Ishikawa (cell line): ENCODE measurements at regions not wholly inside any gene's neighbourhood (a gene's known extent, or its start where the extent isn't known, plus 50 kb on each side); places are given as distances from the start of the nearest gene placed in this dataset.

Experiments used
- CEBPB ChIP-seq: IDR thresholded peaks from 2 replicates; pipeline ENCODE4 v1.6.1; 2012
- CREB1 ChIP-seq: IDR thresholded peaks from 2 replicates; pipeline ENCODE4 v1.6.1; 2012; ENCODE audit warnings: low read depth
- EGR1 ChIP-seq: IDR thresholded peaks from 2 replicates; pipeline ENCODE4 v1.6.1; 2012
- EP300 ChIP-seq: IDR thresholded peaks from 2 replicates; pipeline ENCODE4 v1.6.1; 2012; ENCODE audit warnings: borderline replicate concordance
- FOXM1 ChIP-seq: IDR thresholded peaks from 2 replicates; pipeline ENCODE4 v1.6.1; 2012; ENCODE audit warnings: low read depth, borderline replicate concordance
- NFIC ChIP-seq: IDR thresholded peaks from 2 replicates; pipeline ENCODE4 v1.6.1; 2012
- RAD21 ChIP-seq: IDR thresholded peaks from 2 replicates; pipeline ENCODE4 v1.6.1; 2012; ENCODE audit warnings: low read depth
- TAF1 ChIP-seq: IDR thresholded peaks from 2 replicates; pipeline ENCODE4 v1.6.1; 2012; ENCODE audit warnings: low read depth, mild to moderate bottlenecking
- TCF12 ChIP-seq: IDR thresholded peaks from 2 replicates; pipeline ENCODE4 v1.6.1; 2012; ENCODE audit warnings: low read depth
- TEAD4 ChIP-seq: IDR thresholded peaks from 2 replicates; pipeline ENCODE4 v1.6.1; 2012
- YY1 ChIP-seq: IDR thresholded peaks from 2 replicates; pipeline ENCODE4 v1.6.1; 2012; ENCODE audit warnings: low read depth
- ZBTB7A ChIP-seq: IDR thresholded peaks from 2 replicates; pipeline ENCODE4 v1.6.1; 2012; ENCODE audit warnings: low read depth
- TF ChIP-seq, protein P1 (sequence below): IDR thresholded peaks from 2 replicates; pipeline ENCODE4 v1.6.1; 2012; ENCODE audit warnings: low read depth, mild to moderate bottlenecking
- TF ChIP-seq, protein P2 (sequence below): IDR thresholded peaks from 2 replicates; pipeline ENCODE4 v1.6.1; 2012
- TF ChIP-seq, protein P3 (sequence below): IDR thresholded peaks from 2 replicates; pipeline ENCODE4 v1.6.1; 2012

DNA sequence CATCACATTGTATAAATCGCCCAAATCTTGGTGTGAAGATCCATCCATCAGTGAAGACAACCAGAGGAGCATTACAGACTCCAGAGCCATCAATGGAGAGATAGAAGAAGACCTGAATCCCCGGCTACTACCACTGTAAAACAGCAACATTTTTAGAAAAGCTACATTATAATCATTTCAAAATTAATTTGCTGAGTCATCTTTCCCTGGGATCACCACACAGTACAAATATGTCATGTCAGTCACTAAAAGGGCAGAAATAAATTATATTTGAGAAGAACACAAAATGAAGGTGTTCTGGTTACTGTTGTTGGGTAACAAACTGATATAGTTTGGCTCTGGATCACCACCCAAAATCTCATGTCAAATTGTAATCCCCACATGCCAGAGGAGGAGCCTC is 218.5 kb upstream of the STT3B start:
- TF ChIP-seq, protein P1, sequence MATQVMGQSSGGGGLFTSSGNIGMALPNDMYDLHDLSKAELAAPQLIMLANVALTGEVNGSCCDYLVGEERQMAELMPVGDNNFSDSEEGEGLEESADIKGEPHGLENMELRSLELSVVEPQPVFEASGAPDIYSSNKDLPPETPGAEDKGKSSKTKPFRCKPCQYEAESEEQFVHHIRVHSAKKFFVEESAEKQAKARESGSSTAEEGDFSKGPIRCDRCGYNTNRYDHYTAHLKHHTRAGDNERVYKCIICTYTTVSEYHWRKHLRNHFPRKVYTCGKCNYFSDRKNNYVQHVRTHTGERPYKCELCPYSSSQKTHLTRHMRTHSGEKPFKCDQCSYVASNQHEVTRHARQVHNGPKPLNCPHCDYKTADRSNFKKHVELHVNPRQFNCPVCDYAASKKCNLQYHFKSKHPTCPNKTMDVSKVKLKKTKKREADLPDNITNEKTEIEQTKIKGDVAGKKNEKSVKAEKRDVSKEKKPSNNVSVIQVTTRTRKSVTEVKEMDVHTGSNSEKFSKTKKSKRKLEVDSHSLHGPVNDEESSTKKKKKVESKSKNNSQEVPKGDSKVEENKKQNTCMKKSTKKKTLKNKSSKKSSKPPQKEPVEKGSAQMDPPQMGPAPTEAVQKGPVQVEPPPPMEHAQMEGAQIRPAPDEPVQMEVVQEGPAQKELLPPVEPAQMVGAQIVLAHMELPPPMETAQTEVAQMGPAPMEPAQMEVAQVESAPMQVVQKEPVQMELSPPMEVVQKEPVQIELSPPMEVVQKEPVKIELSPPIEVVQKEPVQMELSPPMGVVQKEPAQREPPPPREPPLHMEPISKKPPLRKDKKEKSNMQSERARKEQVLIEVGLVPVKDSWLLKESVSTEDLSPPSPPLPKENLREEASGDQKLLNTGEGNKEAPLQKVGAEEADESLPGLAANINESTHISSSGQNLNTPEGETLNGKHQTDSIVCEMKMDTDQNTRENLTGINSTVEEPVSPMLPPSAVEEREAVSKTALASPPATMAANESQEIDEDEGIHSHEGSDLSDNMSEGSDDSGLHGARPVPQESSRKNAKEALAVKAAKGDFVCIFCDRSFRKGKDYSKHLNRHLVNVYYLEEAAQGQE = no peak
- TF ChIP-seq ZBTB7A (no peak), RAD21 (no peak), CEBPB (no peak), YY1 (no peak), EP300 (no peak), CREB1 (no peak), TCF12 (no peak), TEAD4 (no peak), NFIC (no peak), EGR1 (no peak)
- TF ChIP-seq, protein P2, sequence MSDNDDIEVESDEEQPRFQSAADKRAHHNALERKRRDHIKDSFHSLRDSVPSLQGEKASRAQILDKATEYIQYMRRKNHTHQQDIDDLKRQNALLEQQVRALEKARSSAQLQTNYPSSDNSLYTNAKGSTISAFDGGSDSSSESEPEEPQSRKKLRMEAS = no peak

DNA sequence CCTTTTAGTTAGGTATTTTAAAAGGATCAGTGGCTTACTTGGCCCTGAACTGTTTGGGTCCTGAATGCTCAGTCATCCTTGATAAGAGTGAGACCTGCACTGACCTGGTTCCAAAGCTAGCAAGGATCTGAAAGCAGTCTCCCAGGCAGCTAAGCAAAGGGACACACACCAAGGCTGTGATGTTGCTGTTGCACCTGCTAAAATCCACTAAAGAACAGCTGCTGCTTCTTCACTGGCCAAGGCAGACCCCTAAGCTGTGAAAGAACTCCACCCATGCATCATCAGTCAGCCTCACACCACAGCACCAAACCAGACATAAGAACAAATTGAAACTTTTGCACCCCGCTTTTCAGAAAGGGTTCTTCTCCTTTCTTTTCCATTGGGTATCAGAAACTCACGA is 213.4 kb upstream of the STT3B start:
- TF ChIP-seq, protein P2 = no peak
- TF ChIP-seq FOXM1 (no peak), ZBTB7A (no peak), CEBPB (no peak), TAF1 (no peak), EGR1 (no peak), TCF12 (no peak), EP300 (no peak), YY1 (no peak)
- TF ChIP-seq, protein P1 = no peak
- TF ChIP-seq, protein P3, sequence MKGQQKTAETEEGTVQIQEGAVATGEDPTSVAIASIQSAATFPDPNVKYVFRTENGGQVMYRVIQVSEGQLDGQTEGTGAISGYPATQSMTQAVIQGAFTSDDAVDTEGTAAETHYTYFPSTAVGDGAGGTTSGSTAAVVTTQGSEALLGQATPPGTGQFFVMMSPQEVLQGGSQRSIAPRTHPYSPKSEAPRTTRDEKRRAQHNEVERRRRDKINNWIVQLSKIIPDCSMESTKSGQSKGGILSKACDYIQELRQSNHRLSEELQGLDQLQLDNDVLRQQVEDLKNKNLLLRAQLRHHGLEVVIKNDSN = no peak

DNA sequence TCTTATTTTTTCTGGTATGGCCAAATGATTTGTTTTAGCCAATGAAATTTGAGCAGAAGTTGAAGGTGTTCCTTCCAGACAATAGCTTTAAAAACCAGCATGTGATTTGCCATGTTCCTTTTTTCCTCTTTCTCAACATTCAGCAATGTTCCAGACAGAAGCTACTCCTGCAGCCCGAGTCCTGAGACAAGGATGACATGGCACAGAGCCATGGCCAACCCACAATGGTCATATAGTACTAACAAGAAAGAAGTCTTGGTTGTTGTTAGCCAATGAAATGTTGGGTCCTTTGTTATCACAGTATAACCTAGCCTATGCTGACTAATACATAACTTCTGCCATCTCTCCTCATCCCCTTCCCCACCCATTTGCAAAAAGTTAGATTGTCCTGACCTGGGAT is 211.1 kb upstream of the STT3B start:
- TF ChIP-seq ZBTB7A = no peak
- TF ChIP-seq, protein P1 = no peak
- TF ChIP-seq YY1 = no peak
- no peak for TF ChIP-seq CREB1
- no peak for TF ChIP-seq CEBPB
- TF ChIP-seq TEAD4 = no peak
- TF ChIP-seq TCF12 = no peak
- no peak for TF ChIP-seq NFIC
- no peak for TF ChIP-seq EP300
- no peak for TF ChIP-seq EGR1
- TF ChIP-seq, protein P3 = no peak
- TF ChIP-seq TAF1 = no peak
- TF ChIP-seq RAD21 = no peak
- no peak for TF ChIP-seq FOXM1

DNA sequence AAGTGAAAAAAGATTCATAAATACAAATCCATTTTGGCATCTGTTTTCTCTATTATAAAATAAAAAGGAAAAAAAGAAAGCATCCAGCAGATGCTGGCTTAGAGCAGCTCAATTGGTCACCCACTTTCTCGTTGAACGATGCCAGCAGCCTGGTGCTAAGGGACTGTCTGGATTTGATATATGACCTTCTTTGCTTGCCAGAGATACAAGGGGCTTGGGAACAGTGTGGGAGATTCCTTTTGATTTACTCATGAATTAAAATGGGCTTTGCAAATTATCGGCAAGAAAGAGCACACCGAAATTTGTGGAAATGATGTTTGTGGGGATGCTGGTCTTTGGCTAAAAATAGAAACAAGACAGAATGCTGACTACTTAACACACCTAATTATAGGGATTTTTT is 210.3 kb upstream of the STT3B start:
- TF ChIP-seq CREB1 (no peak), NFIC (no peak), RAD21 (no peak), TAF1 (no peak), ZBTB7A (no peak), FOXM1 (no peak), CEBPB (no peak), YY1 (no peak), TCF12 (no peak), EP300 (no peak), EGR1 (no peak), TEAD4 (no peak)
- TF ChIP-seq, protein P3 = no peak
- TF ChIP-seq, protein P2 = no peak
- TF ChIP-seq, protein P1 = no peak
